Dermis blood vessel endothelial cell (primary cell): ENCODE measurements at regions not wholly inside any gene's neighbourhood (a gene's known extent, or its start where the extent isn't known, plus 50 kb on each side); places are given as distances from the start of the nearest gene placed in this dataset.
"Not testable (repeated sequence)": the region's sequence is repeated elsewhere in the genome, so short reads cannot be mapped to it uniquely, and the experiment has no call there.

Source experiments
- DNase-seq: peaks from one replicate; pipeline ENCODE4 v3.0.0; 2010

- peak; percentile 28 for DNase-seq
Measured at GRCh38 chrX:13220916-13221315, 98.9 kb downstream of the ATXN3L start.

- DNase-seq: no peak
Measured at GRCh38 chrX:13219991-13220764, 99.7 kb downstream of the ATXN3L start.

- DNase-seq: no peak
Measured at GRCh38 chrX:13218758-13219157, 101.1 kb downstream of the ATXN3L start.

GRCh38 chrX:13216139-13216538, 103.7 kb downstream of the ATXN3L start:
- no peak for DNase-seq

- no peak for DNase-seq
Measured at GRCh38 chrX:13215729-13216128, 104.1 kb downstream of the ATXN3L start.

GRCh38 chrX:13212191-13212651, 107.6 kb downstream of the ATXN3L start:
- DNase-seq: peak; percentile 73

GRCh38 chrX:13210142-13210541, 109.7 kb downstream of the ATXN3L start:
- not testable (repeated sequence) for DNase-seq

- not testable (repeated sequence) for DNase-seq
Measured at GRCh38 chrX:13209704-13210103, 110.1 kb downstream of the ATXN3L start.

GRCh38 chrX:13208281-13208935, 111.4 kb downstream of the ATXN3L start:
- no peak for DNase-seq

- DNase-seq: peak; percentile 65
Measured at GRCh38 chrX:13203271-13203670, 116.6 kb downstream of the ATXN3L start.

GRCh38 chrX:13201605-13202219, 118.1 kb downstream of the ATXN3L start:
- no peak for DNase-seq

- DNase-seq: no peak
Measured at GRCh38 chrX:13200398-13200797, 119.5 kb downstream of the ATXN3L start.

GRCh38 chrX:13198762-13199064, 121.1 kb downstream of the ATXN3L start:
- DNase-seq: no peak

GRCh38 chrX:13198056-13198761, 121.6 kb downstream of the ATXN3L start:
- DNase-seq: no peak

GRCh38 chrX:13196782-13197181, 123.1 kb downstream of the ATXN3L start:
- DNase-seq: no peak

GRCh38 chrX:13195340-13195739, 124.5 kb downstream of the ATXN3L start:
- DNase-seq: no peak

- peak; percentile 65 for DNase-seq
Measured at GRCh38 chrX:13194291-13195103, 125.4 kb downstream of the ATXN3L start.

GRCh38 chrX:13190051-13190450, 129.8 kb downstream of the ATXN3L start:
- DNase-seq: no peak

GRCh38 chrX:13189380-13189779, 130.5 kb downstream of the ATXN3L start:
- no peak for DNase-seq

GRCh38 chrX:13188731-13189309, 131.0 kb downstream of the ATXN3L start:
- DNase-seq: no peak

GRCh38 chrX:13186643-13187042, 133.2 kb downstream of the ATXN3L start:
- not testable (repeated sequence) for DNase-seq

GRCh38 chrX:13180807-13181206, 136.4 kb upstream of the FAM9C start:
- no peak for DNase-seq
